Fibroblast of lung (primary cell): ENCODE measurements at regions not wholly inside any gene's neighbourhood (a gene's known extent, or its start where the extent isn't known, plus 50 kb on each side); places are given as distances from the start of the nearest gene placed in this dataset.

Experiments
- DNase-seq, 2 donors: peaks; one replicate each; pipeline versions ENCODE4 v3.0.0 to v3.0.0-alpha.2; 2010; ENCODE audit warnings: low read depth in 2 of 2
- H2AFZ ChIP-seq: 2 replicates; pipeline ENCODE4 v1.5.1; 2012; ENCODE audit warnings: low read length, control low read depth, inconsistent platforms
- H3K27ac ChIP-seq: 2 replicates; pipeline ENCODE4 v1.5.1; 2011; ENCODE audit warnings: low read length, control low read depth; ENCODE audit not compliant: insufficient read depth
- H3K27me3 ChIP-seq: 2 replicates; pipeline ENCODE4 v1.5.1; 2011; ENCODE audit warnings: mild to moderate bottlenecking, low read length; ENCODE audit not compliant: control insufficient read depth, insufficient read depth
- H3K36me3 ChIP-seq: 2 replicates; pipeline ENCODE4 v1.5.1; 2011; ENCODE audit warnings: low read length; ENCODE audit not compliant: control insufficient read depth, insufficient read depth
- H3K4me1 ChIP-seq: 2 replicates; pipeline ENCODE4 v1.5.1; 2011; ENCODE audit warnings: low read length; ENCODE audit not compliant: control insufficient read depth, insufficient read depth; ENCODE audit errors: extremely low read depth
- H3K4me2 ChIP-seq: 2 replicates; pipeline ENCODE4 v1.5.1; 2011; ENCODE audit warnings: low read length, control low read depth; ENCODE audit not compliant: insufficient read depth; ENCODE audit errors: extremely low read depth
- H3K4me3 ChIP-seq, 4 experiments: fragments of 200-600 bp in 1 of 4; sonication (generic) in 1 of 4; replicated peaks in 1 of 4; 2 replicates each; pipeline ENCODE4 v1.5.1; 2011 to 2016; ENCODE audit warnings: low read length in 4 of 4, low read depth in 3 of 4, mild to moderate bottlenecking in 3 of 4, control low read depth in 2 of 4, inconsistent platforms in 1 of 4, mixed read lengths in 1 of 4; ENCODE audit not compliant: insufficient read depth in 1 of 4; ENCODE audit errors: control extremely low read depth in 1 of 4
- H3K79me2 ChIP-seq: 2 replicates; pipeline ENCODE4 v1.5.1; 2012; ENCODE audit warnings: mild to moderate bottlenecking, low read length, inconsistent platforms; ENCODE audit not compliant: control insufficient read depth, insufficient read depth
- H3K9ac ChIP-seq: 2 replicates; pipeline ENCODE4 v1.5.1; 2011; ENCODE audit warnings: mild to moderate bottlenecking, low read length, control low read depth; ENCODE audit not compliant: insufficient read depth
- H3K9me3 ChIP-seq: 2 replicates; pipeline ENCODE4 v1.5.1; 2012; ENCODE audit warnings: low read depth, low read length; ENCODE audit not compliant: control insufficient read depth, insufficient read depth
- H4K20me1 ChIP-seq: 2 replicates; pipeline ENCODE4 v1.5.1; 2011; ENCODE audit warnings: low read length; ENCODE audit not compliant: control insufficient read depth, insufficient read depth; ENCODE audit errors: extremely low read depth
- CTCF ChIP-seq, 2 donors: IDR thresholded peaks in 1 of 2; conservative IDR thresholded peaks in 1 of 2; 1 replicate in 1 of 2; 2 replicates in 1 of 2; pipeline ENCODE4 v1.5.1; 2011 to 2012; ENCODE audit warnings: low read length in 2 of 2, control low read depth in 1 of 2, inconsistent platforms in 1 of 2, low read depth in 1 of 2, mild to moderate bottlenecking in 1 of 2
- EZH2 ChIP-seq: IDR thresholded peaks from 2 replicates; pipeline ENCODE4 v1.5.1; 2012; ENCODE audit warnings: low read length, control low read depth, mild to moderate bottlenecking; ENCODE audit errors: missing control alignments

- Histone ChIP-seq H3K4me3 (no peak overlapping the region), H2AFZ (no peak overlapping the region), H3K27me3 (no peaks in the 10 kb centered on the region), H3K79me2 (no peaks in the 10 kb centered on the region), H3K9ac (no peak overlapping the region), H3K9me3 (no peaks in the 10 kb centered on the region), H3K4me1 (peaks cover 4% of the 10 kb centered on the region), H4K20me1 (no peaks in the 10 kb centered on the region), H3K4me2 (no peak overlapping the region), H3K36me3 (no peaks in the 10 kb centered on the region), H3K27ac (no peak overlapping the region)
- TF ChIP-seq CTCF (conservative IDR thresholded peaks at IDR 0.05 in 1 of 2, IDR thresholded peaks at IDR 0.05 in 1 of 2; ENCODE audit: low read depth in 1 of 2, low read length in 2 of 2), result no peak
- DNase-seq, result no peak
Observed at GRCh38 chr7:46763344-46763743, 818.6 kb downstream of the TNS3 start.

GRCh38 chr7:46759711-46760480 lies 822.0 kb downstream of the TNS3 start:
- H4K20me1 ChIP-seq, result no peaks in the 10 kb centered on the region
- H3K79me2 ChIP-seq, result no peaks in the 10 kb centered on the region
- peaks cover 4% of the 10 kb centered on the region for H3K4me1 ChIP-seq
- H3K4me2 ChIP-seq, result no peak overlapping the region
- H2AFZ ChIP-seq, result no peak overlapping the region
- H3K27me3 ChIP-seq, result no peaks in the 10 kb centered on the region
- no peaks in the 10 kb centered on the region for H3K9me3 ChIP-seq
- no peaks in the 10 kb centered on the region for H3K36me3 ChIP-seq
- H3K9ac ChIP-seq, result no peak overlapping the region
- H3K27ac ChIP-seq, result no peak overlapping the region
- no peak for TF ChIP-seq EZH2
- no peak for TF ChIP-seq CTCF (conservative IDR thresholded peaks at IDR 0.05 in 1 of 2, IDR thresholded peaks at IDR 0.05 in 1 of 2; ENCODE audit: low read depth in 1 of 2, low read length in 2 of 2)
- DNase-seq, result peak; percentile 51 to 82
- H3K4me3 ChIP-seq, result no peak overlapping the region

GRCh38 chr7:46756996-46757395 lies 824.9 kb downstream of the TNS3 start:
- DNase-seq, result no peak
- no peak overlapping the region for H3K9ac ChIP-seq
- TF ChIP-seq EZH2 (no peak), CTCF (conservative IDR thresholded peaks at IDR 0.05 in 1 of 2, IDR thresholded peaks at IDR 0.05 in 1 of 2; ENCODE audit: low read depth in 1 of 2, low read length in 2 of 2) (no peak)
- peaks cover 3% of the 10 kb centered on the region for H3K4me1 ChIP-seq
- H3K36me3 ChIP-seq, result no peaks in the 10 kb centered on the region
- no peak overlapping the region for H2AFZ ChIP-seq
- H3K9me3 ChIP-seq, result no peaks in the 10 kb centered on the region
- H3K27me3 ChIP-seq, result no peaks in the 10 kb centered on the region
- no peaks in the 10 kb centered on the region for H3K79me2 ChIP-seq
- no peak overlapping the region for H3K27ac ChIP-seq
- H3K4me3 ChIP-seq, result no peak overlapping the region
- no peaks in the 10 kb centered on the region for H4K20me1 ChIP-seq
- no peak overlapping the region for H3K4me2 ChIP-seq
